ENCODE measurements at regions not wholly inside any gene's neighbourhood (a gene's known extent, or its start where the extent isn't known, plus 50 kb on each side); places are given as distances from the start of the nearest gene placed in this dataset.

DNA sequence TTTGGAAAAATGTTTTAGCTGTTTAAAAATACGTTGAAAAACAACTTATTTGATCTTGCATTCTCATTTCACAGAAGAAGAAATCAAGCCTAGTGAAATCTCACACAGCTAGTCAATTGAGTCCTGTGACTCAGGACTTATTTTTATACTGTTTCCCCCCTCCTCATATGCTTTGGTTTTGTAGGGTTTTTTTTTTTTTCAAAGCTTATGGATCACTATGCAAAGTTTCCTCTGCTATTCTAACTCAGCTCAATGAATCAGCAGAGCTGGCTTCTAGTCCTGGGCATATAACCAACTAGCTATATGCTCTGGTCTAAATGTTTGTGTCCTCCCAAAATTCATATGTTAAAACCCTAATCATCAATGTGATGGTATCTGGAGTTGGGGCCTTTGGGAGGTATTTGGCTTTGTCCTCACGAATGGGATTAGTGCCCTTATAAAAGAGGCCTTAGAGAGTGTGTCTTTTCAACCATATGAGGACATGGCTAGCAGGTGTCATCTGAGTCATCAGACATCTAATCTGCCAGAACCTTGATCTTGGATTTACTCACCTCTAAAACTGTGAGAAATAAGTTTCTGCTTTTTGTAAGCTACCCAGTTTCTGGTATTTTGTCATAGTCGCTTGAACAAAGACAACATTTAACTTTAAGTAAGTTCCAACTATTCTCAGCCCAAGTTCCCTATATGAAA, 317.2 kb upstream of the C1orf87 start:
- TF ChIP-seq, protein P1, sequence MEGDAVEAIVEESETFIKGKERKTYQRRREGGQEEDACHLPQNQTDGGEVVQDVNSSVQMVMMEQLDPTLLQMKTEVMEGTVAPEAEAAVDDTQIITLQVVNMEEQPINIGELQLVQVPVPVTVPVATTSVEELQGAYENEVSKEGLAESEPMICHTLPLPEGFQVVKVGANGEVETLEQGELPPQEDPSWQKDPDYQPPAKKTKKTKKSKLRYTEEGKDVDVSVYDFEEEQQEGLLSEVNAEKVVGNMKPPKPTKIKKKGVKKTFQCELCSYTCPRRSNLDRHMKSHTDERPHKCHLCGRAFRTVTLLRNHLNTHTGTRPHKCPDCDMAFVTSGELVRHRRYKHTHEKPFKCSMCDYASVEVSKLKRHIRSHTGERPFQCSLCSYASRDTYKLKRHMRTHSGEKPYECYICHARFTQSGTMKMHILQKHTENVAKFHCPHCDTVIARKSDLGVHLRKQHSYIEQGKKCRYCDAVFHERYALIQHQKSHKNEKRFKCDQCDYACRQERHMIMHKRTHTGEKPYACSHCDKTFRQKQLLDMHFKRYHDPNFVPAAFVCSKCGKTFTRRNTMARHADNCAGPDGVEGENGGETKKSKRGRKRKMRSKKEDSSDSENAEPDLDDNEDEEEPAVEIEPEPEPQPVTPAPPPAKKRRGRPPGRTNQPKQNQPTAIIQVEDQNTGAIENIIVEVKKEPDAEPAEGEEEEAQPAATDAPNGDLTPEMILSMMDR (IDR thresholded peaks at IDR 0.05), result no peak
- TF ChIP-seq POLR2A (IDR thresholded peaks at IDR 0.05), result no peak

All from breast epithelium (tissue), 3 donors.